GM20431 (cell line): ENCODE measurements at regions not wholly inside any gene's neighbourhood (a gene's known extent, or its start where the extent isn't known, plus 50 kb on each side); places are given as distances from the start of the nearest gene placed in this dataset.

ENCODE experiments used
- in situ Hi-C: fragments of 300-500 bp; cut with MseI, MboI; formaldehyde crosslinking; loops from one replicate; pipeline ENCODE4 v1.15.0; 2020; ENCODE audit warnings: low sequenced_read_pairs; ENCODE audit not compliant: unreplicated experiment

DNA sequence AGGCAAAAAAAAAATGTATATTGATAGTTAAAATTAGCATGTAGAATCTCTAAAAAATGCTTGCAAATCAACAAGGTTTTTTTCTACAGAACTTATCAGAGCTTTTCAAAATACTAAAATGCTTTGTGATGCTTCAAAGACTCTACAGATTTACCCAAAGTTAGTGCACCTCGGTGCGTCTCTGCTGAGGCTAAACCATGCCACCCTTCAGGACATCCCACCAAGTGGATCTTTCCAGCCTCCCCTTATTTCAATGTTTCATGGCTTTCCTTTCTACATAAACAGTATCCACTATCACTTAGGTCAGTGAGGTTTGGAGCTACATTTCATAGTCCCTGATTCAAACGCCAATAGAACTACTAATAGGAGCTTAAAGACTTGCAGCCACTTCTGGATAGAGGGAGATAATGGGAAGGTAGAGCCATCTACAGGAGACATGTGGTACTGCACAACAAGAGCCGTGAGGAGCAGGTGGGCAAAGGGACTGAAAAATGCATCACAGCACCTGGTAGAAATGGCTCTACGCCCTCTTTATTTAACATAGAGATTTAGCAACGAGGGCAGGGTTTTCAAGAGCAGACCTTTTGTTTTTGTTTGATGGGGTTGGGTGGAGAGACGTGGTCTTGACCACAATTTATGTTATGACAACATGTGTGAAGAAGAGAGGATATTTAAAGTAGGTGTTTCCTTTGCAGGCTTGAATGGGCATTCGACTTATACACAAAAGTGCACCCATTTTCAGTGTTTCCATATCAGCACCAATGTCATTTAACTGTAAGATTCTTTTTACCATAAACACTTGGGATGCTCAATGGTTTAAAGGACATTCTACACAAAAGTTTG, 56.1 kb upstream of the SLC35G4 start:
- in situ Hi-C loops = no loop called here

DNA sequence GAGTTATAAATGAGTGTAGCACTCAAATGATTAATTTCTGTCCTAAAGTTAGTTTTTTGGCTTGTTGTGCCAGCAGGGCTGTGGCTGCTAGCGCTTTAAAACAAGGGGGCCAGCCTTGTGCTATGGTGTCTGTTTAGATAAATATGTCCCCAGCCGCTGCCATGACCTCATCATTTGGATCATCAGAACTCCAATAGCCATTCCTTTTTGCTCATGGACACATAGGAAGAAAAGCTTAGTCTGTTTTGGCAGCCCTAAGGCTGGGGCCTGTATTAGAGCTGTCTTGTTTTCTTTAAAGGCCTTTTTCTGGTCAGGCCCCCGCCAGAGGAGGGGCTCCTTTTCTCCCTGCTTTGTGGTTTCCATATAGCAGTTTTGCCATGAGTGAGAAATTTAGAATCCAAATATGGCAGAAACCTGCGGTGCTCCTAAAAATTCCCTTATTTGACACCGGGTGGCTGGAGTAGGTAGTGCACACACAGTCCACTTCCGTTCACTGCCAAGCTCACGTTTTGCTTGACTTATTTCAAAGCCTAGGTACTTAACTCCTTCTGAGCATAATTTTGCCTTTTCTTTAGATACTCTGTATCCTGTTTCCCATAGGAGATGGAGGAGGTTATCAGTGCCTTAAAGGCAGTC, 60.4 kb upstream of the SLC35G4 start:
- in situ Hi-C loops = no loop called here

GRCh38 chr18:11548396-11548795, 61.0 kb upstream of the SLC35G4 start:
- in situ Hi-C loops = no loop called here

- in situ Hi-C loops = no loop called here
Measured at GRCh38 chr18:11544060-11544633, 65.2 kb upstream of the SLC35G4 start.

DNA sequence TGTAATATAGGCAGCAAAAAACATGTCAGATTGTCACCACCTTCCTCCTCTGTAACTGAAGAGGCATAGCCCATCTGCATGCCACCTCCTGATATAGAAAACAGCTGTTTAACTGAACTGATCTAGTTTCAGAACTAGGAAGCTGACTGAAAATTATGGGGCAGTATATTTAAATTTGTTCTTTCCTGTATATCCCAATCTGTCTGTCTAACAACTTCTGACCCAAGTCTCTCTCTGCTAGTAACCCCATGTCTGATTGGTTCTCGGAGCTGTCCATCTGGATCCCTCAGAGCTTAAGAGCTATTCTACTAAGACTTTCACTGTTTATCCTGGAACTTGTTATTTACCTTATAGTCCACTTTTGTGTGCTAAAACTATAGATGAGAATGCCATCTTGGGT, 68.2 kb upstream of the SLC35G4 start:
- in situ Hi-C loops = no loop called here

DNA sequence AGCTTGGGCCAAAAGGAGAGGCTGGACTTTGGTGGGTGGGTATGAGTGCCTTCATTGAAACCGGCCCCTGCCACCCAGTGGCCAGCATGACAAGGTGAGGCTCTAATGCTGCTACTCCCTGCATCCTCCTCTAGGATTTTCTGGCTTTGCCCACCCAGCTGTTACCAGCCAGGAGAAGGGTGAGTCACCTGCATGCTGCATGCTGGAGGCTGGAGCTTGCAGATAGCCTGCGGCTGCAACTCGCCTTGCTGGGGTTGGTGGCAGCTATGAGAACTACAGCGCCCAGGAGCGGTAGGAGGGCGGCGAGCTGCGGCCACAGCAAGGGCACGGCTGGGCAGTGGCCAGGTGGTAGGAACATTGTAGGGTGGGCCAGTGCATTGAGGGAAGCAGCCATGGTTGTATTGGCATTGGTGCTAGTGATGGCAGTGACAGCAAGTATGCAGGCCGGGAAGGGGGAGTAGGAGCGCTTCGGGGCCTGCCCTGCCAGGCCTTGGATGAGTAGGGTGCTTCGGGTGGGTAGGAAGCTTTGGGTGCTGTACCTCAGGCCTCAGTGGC, 75.4 kb upstream of the SLC35G4 start:
- in situ Hi-C loops = no loop called here

GRCh38 chr18:11533513-11533890, 75.9 kb upstream of the SLC35G4 start:
- in situ Hi-C loops = no loop called here

DNA sequence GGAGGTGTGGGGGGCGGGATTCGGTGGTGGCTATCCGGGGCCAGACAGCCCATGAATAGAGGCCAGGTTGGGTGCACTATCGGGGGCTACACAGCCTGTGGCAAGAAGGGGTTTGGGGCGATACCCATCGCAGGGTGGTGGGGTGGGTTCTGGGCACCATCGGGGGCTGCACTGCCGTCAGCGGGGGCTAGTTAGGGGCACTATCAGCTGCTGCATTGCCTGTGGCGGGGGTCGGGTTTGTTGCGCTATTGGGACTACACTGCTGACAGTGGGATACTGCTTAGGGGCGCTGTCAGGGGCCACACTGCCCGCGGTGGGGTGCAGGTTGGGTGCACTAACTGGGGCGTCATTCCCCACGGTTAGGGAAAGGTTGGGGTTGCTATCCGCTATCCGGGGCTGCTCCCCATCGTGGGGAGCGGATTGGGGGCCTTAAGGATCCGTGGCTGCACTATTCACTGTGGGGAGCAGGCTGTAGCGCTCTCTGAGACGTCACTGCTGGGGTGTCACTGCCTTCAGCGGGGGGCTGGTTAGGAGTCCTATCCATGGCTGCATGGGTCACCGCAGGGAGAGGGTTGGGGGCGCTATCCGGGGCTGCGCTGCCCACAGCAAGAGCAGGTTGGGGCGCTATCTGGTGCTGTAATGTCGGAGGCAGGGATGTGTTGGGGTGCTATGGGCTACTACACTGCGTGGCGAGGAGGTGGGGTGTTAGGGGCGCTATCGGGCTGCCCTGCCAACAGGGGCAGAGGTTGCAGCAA, 76.5 kb upstream of the SLC35G4 start:
- in situ Hi-C loops = no loop called here

DNA sequence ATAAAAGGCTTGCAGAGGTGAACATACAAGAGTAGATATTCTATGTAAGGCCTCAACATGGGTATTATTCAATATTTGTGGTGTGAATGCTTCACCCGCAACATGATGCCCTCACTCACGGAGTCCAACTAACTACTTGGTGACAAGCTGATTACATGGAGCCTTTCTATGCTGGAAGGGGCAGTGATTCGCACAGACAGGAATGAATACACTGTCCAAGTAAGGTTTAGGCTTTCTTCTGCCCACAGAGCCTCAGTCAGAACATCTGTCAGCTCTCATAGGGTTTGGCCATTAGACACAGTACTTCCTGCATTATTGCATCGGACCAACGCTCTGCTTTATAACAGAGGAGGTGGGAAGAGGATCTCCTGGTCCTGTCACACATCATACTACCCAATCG, 80.3 kb upstream of the SLC35G4 start:
- in situ Hi-C loops = no loop called here

DNA sequence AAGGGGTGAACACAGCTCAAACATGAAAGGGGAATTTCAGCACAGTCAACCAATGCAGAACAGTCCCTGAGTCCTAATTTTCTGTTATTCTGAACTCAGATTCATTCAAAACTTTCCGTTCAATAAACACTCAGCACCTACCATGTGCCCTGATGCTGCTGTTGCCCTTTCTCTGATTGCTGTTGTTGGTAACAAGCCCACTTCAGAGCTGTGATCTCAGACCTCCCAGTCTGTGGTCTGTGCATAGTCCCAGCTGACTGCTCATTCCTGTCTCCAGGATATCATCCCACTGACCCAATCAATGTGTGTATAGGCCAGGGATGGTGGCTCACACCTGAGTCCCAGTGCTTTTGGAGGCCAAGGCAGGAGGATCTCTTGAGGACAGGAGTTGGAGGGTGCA, 82.7 kb upstream of the SLC35G4 start:
- in situ Hi-C loops = no loop called here

- in situ Hi-C loops = loop anchor here (25.0 kb wide), 1 partner anchor 212 kb away; no protein-coding TSS in a partner anchor
Measured at GRCh38 chr18:11523804-11524203, 85.6 kb upstream of the SLC35G4 start.

- in situ Hi-C loops = loop anchor here (25.0 kb wide), 1 partner anchor 211 kb away; no protein-coding TSS in a partner anchor
Measured at GRCh38 chr18:11522992-11523391, 86.4 kb upstream of the SLC35G4 start.

DNA sequence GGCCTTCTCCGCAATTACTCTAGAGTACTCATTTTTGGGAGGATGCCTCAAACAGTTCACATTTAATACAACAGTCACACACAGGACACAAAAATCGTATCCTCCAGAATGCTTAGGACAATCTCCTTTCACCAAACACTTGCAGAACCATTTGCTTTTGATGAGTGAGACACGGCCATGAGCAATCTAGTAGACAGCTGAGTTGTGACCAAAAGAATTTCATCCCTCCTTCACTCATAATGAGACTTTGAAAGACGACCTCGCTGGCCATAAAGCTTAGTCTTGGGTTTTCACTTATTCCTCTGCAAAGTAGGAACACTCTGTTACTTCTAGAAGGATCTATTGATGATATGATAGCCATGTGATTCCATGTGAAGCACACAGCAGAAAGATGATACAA, 87.5 kb upstream of the SLC35G4 start:
- in situ Hi-C loops = loop anchor here (25.0 kb wide), 1 partner anchor 210 kb away; no protein-coding TSS in a partner anchor

- in situ Hi-C loops = loop anchor here (25.0 kb wide), 1 partner anchor 208 kb away; no protein-coding TSS in a partner anchor
Measured at GRCh38 chr18:11520536-11520935, 88.9 kb upstream of the SLC35G4 start.

DNA sequence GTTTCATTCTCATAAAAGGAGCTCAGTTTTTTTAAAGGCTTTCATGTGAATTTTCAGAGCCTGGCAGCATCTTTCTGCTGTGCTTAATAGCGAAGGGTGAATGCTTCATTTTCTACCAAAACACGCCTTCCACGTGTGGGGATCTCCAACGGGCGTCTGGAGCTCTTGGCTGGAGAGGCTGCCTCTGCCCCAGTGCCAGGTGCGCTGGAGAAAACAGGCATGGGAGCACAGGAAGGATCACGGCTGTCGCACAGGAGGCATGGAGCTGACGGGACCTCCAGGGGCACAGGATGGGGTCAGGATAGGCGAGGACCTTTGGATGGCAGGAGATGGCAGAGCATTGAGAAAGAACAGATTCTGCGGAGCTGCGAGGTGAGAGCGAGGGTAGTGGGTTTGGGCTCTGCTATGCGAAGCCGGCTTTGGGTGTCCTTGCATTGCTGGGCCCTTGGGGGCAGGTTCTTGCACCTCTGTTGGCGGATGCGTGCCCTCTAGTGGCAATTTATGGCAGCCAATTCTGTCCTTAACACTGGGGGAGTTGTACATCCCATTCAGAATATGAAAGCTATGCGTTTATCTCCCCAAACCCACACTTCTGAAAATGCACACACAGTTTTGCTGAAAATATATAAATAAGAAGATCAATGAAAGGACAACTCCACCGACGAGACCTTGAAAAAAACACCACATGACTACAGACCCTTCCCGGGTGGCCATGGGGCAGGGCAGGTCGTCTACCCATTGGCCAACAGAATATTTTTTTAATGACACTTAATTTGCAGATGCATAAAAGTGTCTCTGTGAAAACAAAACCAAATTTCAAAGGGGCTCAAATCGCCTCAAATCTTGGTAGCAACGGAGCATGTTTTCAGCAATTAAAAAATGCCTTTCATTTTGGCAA, 90.4 kb upstream of the SLC35G4 start:
- in situ Hi-C loops = loop anchor here (25.0 kb wide), 1 partner anchor 207 kb away; no protein-coding TSS in a partner anchor

- in situ Hi-C loops = loop anchor here (25.0 kb wide), 1 partner anchor 205 kb away; no protein-coding TSS in a partner anchor
Measured at GRCh38 chr18:11517704-11518103, 91.7 kb upstream of the SLC35G4 start.

GRCh38 chr18:11516751-11517503, 92.5 kb upstream of the SLC35G4 start:
- in situ Hi-C loops = loop anchor here (25.0 kb wide), 1 partner anchor 205 kb away; no protein-coding TSS in a partner anchor

- in situ Hi-C loops = loop anchor here (25.0 kb wide), 1 partner anchor 202 kb away; no protein-coding TSS in a partner anchor
Measured at GRCh38 chr18:11514267-11514666, 95.1 kb upstream of the SLC35G4 start.
